ENCODE measurements at regions not wholly inside any gene's neighbourhood (a gene's known extent, or its start where the extent isn't known, plus 50 kb on each side); places are given as distances from the start of the nearest gene placed in this dataset.
A peak's percentile ranks its signal among the peaks of the same experiment; 100 is the strongest.

GRCh38 chr18:56358608-56359280 is 279.6 kb downstream of the TXNL1 start:
- no peak overlapping the region for H3K4me3 ChIP-seq (ENCODE audit: low read depth, low read length)
- no peak for DNase-seq (ENCODE audit: low read depth)
- peak; percentile 29; the same call in 1 of the 2 replicates for TF ChIP-seq CTCF (IDR thresholded peaks at IDR 0.05; ENCODE audit: control insufficient read depth, extremely low read depth, insufficient read depth)

- TF ChIP-seq CTCF (IDR thresholded peaks at IDR 0.05; ENCODE audit: control insufficient read depth, extremely low read depth, insufficient read depth), result no peak
- H3K4me3 ChIP-seq (ENCODE audit: low read depth, low read length), result no peak overlapping the region
- DNase-seq (ENCODE audit: low read depth), result no peak
These were observed 284.6 kb downstream of the TXNL1 start for GRCh38 chr18:56353663-56354260.

GRCh38 chr18:56351911-56352500 is 286.4 kb downstream of the TXNL1 start:
- no peak for DNase-seq (ENCODE audit: low read depth)
- no peak for TF ChIP-seq CTCF (IDR thresholded peaks at IDR 0.05; ENCODE audit: control insufficient read depth, extremely low read depth, insufficient read depth)
- H3K4me3 ChIP-seq (ENCODE audit: low read depth, low read length), result no peak overlapping the region

- H3K4me3 ChIP-seq (ENCODE audit: low read depth, low read length), result no peak overlapping the region
- no peak for TF ChIP-seq CTCF (IDR thresholded peaks at IDR 0.05; ENCODE audit: control insufficient read depth, extremely low read depth, insufficient read depth)
- DNase-seq (ENCODE audit: low read depth), result no peak
These were observed 300.9 kb downstream of the TXNL1 start for GRCh38 chr18:56337507-56337906.

GRCh38 chr18:56333839-56334238 is 304.6 kb downstream of the TXNL1 start:
- no peak for DNase-seq (ENCODE audit: low read depth)
- no peak for TF ChIP-seq CTCF (IDR thresholded peaks at IDR 0.05; ENCODE audit: control insufficient read depth, extremely low read depth, insufficient read depth)
- H3K4me3 ChIP-seq (ENCODE audit: low read depth, low read length), result no peak overlapping the region

- DNase-seq (ENCODE audit: low read depth), result no peak
- H3K4me3 ChIP-seq (ENCODE audit: low read depth, low read length), result no peak overlapping the region
- no peak for TF ChIP-seq CTCF (IDR thresholded peaks at IDR 0.05; ENCODE audit: control insufficient read depth, extremely low read depth, insufficient read depth)
These were observed 305.2 kb downstream of the TXNL1 start for GRCh38 chr18:56333146-56333545.

Measured in LNCaP clone FGC (cell line).